H9 (cell line): ENCODE measurements at regions not wholly inside any gene's neighbourhood (a gene's known extent, or its start where the extent isn't known, plus 50 kb on each side); places are given as distances from the start of the nearest gene placed in this dataset.

Experiments used
- DNase-seq: peaks from one replicate; pipeline ENCODE4 v3.0.0-alpha.2; 2017
- H2AFZ ChIP-seq: one replicate; pipeline ENCODE4 v1.6.1; 2013; ENCODE audit warnings: mild to moderate bottlenecking, low read length, control low read depth, moderate library complexity
- H2AK5ac ChIP-seq: 2 replicates; pipeline ENCODE4 v1.6.1; 2013; ENCODE audit warnings: low read length, control low read depth, mixed read lengths; ENCODE audit not compliant: insufficient read length
- H2BK120ac ChIP-seq: one replicate; pipeline ENCODE4 v1.6.1; 2013; ENCODE audit warnings: low read depth, mild to moderate bottlenecking, low read length, control low read depth, inconsistent platforms; ENCODE audit not compliant: poor library complexity, severe bottlenecking
- H2BK12ac ChIP-seq: 2 replicates; pipeline ENCODE4 v1.6.1; 2013; ENCODE audit warnings: low read length, control low read depth, mixed read lengths, low read depth; ENCODE audit not compliant: insufficient read length
- H2BK15ac ChIP-seq: 2 replicates; pipeline ENCODE4 v1.6.1; 2013; ENCODE audit warnings: low read depth, low read length, control low read depth
- H2BK20ac ChIP-seq: one replicate; pipeline ENCODE4 v1.6.1; 2013; ENCODE audit warnings: low read depth, mild to moderate bottlenecking, low read length, control low read depth, inconsistent platforms; ENCODE audit not compliant: poor library complexity, severe bottlenecking
- H2BK5ac ChIP-seq: 2 replicates; pipeline ENCODE4 v1.6.1; 2013; ENCODE audit warnings: low read length, control low read depth, mixed read lengths; ENCODE audit not compliant: insufficient read length
- H3K14ac ChIP-seq: 2 replicates; pipeline ENCODE4 v1.6.1; 2013; ENCODE audit warnings: low read length, control low read depth; ENCODE audit not compliant: insufficient read depth
- H3K18ac ChIP-seq: 2 replicates; pipeline ENCODE4 v1.6.1; 2013; ENCODE audit warnings: low read depth, mild to moderate bottlenecking, mixed read lengths, low read length, control low read depth; ENCODE audit not compliant: insufficient read length
- H3K23ac ChIP-seq: 2 replicates; pipeline ENCODE4 v1.6.1; 2013; ENCODE audit warnings: low read length, control low read depth, mixed read lengths, low read depth; ENCODE audit not compliant: insufficient read length
- H3K23me2 ChIP-seq: 2 replicates; pipeline ENCODE4 v1.6.1; 2013; ENCODE audit warnings: low read depth, mild to moderate bottlenecking, mixed read lengths, low read length, control low read depth; ENCODE audit not compliant: insufficient read length, poor library complexity, severe bottlenecking
- H3K27ac ChIP-seq: 2 replicates; pipeline ENCODE4 v1.5.1; 2013; ENCODE audit warnings: low read length, control low read depth, mixed read lengths, low read depth; ENCODE audit not compliant: insufficient read length
- H3K27me3 ChIP-seq: 2 replicates; pipeline ENCODE4 v1.6.1; 2013; ENCODE audit warnings: low read length, control low read depth, inconsistent platforms; ENCODE audit not compliant: insufficient read depth
- H3K4ac ChIP-seq: 2 replicates; pipeline ENCODE4 v1.6.1; 2013; ENCODE audit warnings: low read depth, mild to moderate bottlenecking, control low read depth, inconsistent platforms, low read length, moderate library complexity
- H3K4me1 ChIP-seq: 2 replicates; pipeline ENCODE4 v1.6.1; 2013; ENCODE audit warnings: low read length, control low read depth, inconsistent platforms; ENCODE audit not compliant: insufficient read depth
- H3K4me2 ChIP-seq: 2 replicates; pipeline ENCODE4 v1.6.1; 2013; ENCODE audit warnings: low read length, control low read depth, mixed read lengths; ENCODE audit not compliant: insufficient read length, insufficient read depth
- H3K56ac ChIP-seq: 2 replicates; pipeline ENCODE4 v1.6.1; 2013; ENCODE audit warnings: low read depth, mild to moderate bottlenecking, mixed read lengths, low read length, control low read depth; ENCODE audit not compliant: insufficient read length
- H3K79me1 ChIP-seq: 2 replicates; pipeline ENCODE4 v1.6.1; 2013; ENCODE audit warnings: low read depth, mild to moderate bottlenecking, moderate library complexity, low read length, control low read depth, inconsistent platforms; ENCODE audit not compliant: insufficient read depth, poor library complexity, severe bottlenecking
- H3K79me2 ChIP-seq: 2 replicates; pipeline ENCODE4 v1.6.1; 2013; ENCODE audit warnings: low read length, control low read depth, inconsistent platforms; ENCODE audit not compliant: insufficient read depth
- H3K9ac ChIP-seq: 2 replicates; pipeline ENCODE4 v1.6.1; 2013; ENCODE audit warnings: low read length, control low read depth, mixed read lengths; ENCODE audit not compliant: insufficient read length; ENCODE audit errors: extremely low read depth
- H3K9me3 ChIP-seq: one replicate; pipeline ENCODE4 v1.6.1; 2013; ENCODE audit warnings: low read depth, low read length, inconsistent platforms; ENCODE audit not compliant: control insufficient read depth
- H3T11ph ChIP-seq: one replicate; pipeline ENCODE4 v1.6.1; 2013; ENCODE audit warnings: mild to moderate bottlenecking, low read length, control low read depth, inconsistent platforms
- H4K20me1 ChIP-seq: one replicate; pipeline ENCODE4 v1.6.1; 2013; ENCODE audit not compliant: control insufficient read depth, insufficient read length, insufficient read depth
- H4K5ac ChIP-seq: 2 replicates; pipeline ENCODE4 v1.6.1; 2013; ENCODE audit warnings: low read depth, mild to moderate bottlenecking, mixed read lengths, low read length, control low read depth; ENCODE audit not compliant: insufficient read length
- H4K8ac ChIP-seq: replicated peaks from 2 replicates; pipeline ENCODE4 v1.6.1; 2013; ENCODE audit warnings: low read length, control low read depth, mixed read lengths, low read depth; ENCODE audit not compliant: insufficient read length
- H4K91ac ChIP-seq: 2 replicates; pipeline ENCODE4 v1.6.1; 2013; ENCODE audit warnings: low read depth, mild to moderate bottlenecking, moderate library complexity, mixed read lengths, low read length, control low read depth; ENCODE audit not compliant: insufficient read length
- H3K27ac Mint-ChIP-seq, 3 experiments: 2 replicates in 2 of 3; 3 replicates in 1 of 3; pipeline ENCODE4 v1.8.0; 2020 to 2021; ENCODE audit warnings: mixed read lengths in 3 of 3, mild to moderate bottlenecking in 1 of 3, moderate library complexity in 1 of 3
- H3K27me3 Mint-ChIP-seq: 2 replicates; pipeline ENCODE4 v1.8.0; 2021; ENCODE audit warnings: low read depth, mild to moderate bottlenecking, moderate library complexity, mixed read lengths
- H3K36me3 Mint-ChIP-seq, 3 experiments: 2 replicates in 2 of 3; 3 replicates in 1 of 3; pipeline ENCODE4 v1.8.0; 2020 to 2021; ENCODE audit warnings: low read depth in 3 of 3, mixed read lengths in 3 of 3; ENCODE audit not compliant: insufficient read depth in 1 of 3
- H3K4me1 Mint-ChIP-seq, 2 experiments: 2 replicates each; pipeline ENCODE4 v1.8.0; 2020; ENCODE audit warnings: mixed read lengths in 2 of 2
- H3K4me3 Mint-ChIP-seq, 2 experiments: 2 replicates in 1 of 2; 3 replicates in 1 of 2; pipeline ENCODE4 v1.8.0; 2020 to 2021; ENCODE audit warnings: mild to moderate bottlenecking in 2 of 2, mixed read lengths in 2 of 2, moderate library complexity in 1 of 2
- H3K9me3 Mint-ChIP-seq, 2 experiments: 2 replicates in 1 of 2; 3 replicates in 1 of 2; pipeline ENCODE4 v1.8.0; 2020; ENCODE audit warnings: mild to moderate bottlenecking in 2 of 2, mixed read lengths in 2 of 2, moderate library complexity in 1 of 2
- WGBS: extraction: QIAGEN DNeasy Blood & Tissue Kit; methylation state at CpG from one replicate; pipeline ENCODE4 v1.1.7; 2013; ENCODE audit warnings: missing lambda C conversion rate, low lambda C conversion rate, mixed read lengths; ENCODE audit not compliant: insufficient read length; ENCODE audit errors: extremely low coverage; 5-methylcytosine and 5-hydroxymethylcytosine counted together
- TF ChIP-seq, protein P1 (sequence below): fragments of 200-600 bp; sonication (generic); conservative IDR thresholded peaks from 3 replicates; pipeline ENCODE4 v1.8.0; 2021; ENCODE audit warnings: antibody characterized with exemption, mild to moderate bottlenecking

DNA sequence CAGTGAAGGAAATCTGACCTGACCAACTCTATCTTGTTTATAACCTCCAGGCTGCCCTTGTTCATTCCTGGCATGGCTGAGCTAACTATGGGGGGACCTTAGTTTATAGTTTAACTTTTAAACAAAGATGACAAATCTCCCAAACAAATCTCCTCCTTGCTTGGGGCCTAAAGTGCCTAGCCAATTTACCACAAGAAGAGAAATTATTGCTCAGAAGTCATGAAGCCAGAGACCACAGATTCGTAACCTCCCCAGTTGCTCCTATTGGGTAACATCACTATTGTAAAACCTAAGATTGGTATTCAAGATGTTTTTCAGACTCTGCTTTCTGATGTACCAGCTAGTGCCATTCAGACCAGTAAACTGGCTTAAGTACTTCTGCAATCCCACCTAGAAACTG lies 649.4 kb upstream of the SLC8A1 start:
- Histone ChIP-seq H3K9ac (no peak overlapping the region), H2BK5ac (no peak overlapping the region), H2BK12ac (no peak overlapping the region), H3K4me2 (no peak overlapping the region), H2AK5ac (no peak overlapping the region), H3K9me3 (no peaks in the 10 kb centered on the region), H3K18ac (no peak overlapping the region), H3K14ac (no peak overlapping the region), H3K23me2 (no peaks in the 10 kb centered on the region), H3T11ph (no peak overlapping the region), H4K91ac (no peak overlapping the region), H3K23ac (no peak overlapping the region), H3K27me3 (no peaks in the 10 kb centered on the region), H3K27ac (no peak overlapping the region), H2AFZ (no peak overlapping the region), H3K56ac (no peak overlapping the region), H2BK20ac (no peak overlapping the region), H2BK15ac (no peak overlapping the region), H4K5ac (no peak overlapping the region), H3K4me1 (no peaks in the 10 kb centered on the region), H4K8ac (no peak overlapping the region), H2BK120ac (no peak overlapping the region), H3K79me1 (no peaks in the 10 kb centered on the region), H3K4ac (no peak overlapping the region), H4K20me1 (no peaks in the 10 kb centered on the region), H3K79me2 (no peaks in the 10 kb centered on the region)
- no peak overlapping the region for H3K4me3 Mint-ChIP-seq
- WGBS = no CpG with 5 or more reads among the region's 1 CpG
- H3K4me1 Mint-ChIP-seq = no peaks in the 10 kb centered on the region
- H3K36me3 Mint-ChIP-seq = no peaks in the 10 kb centered on the region
- H3K27me3 Mint-ChIP-seq = no peaks in the 10 kb centered on the region
- TF ChIP-seq, protein P1, sequence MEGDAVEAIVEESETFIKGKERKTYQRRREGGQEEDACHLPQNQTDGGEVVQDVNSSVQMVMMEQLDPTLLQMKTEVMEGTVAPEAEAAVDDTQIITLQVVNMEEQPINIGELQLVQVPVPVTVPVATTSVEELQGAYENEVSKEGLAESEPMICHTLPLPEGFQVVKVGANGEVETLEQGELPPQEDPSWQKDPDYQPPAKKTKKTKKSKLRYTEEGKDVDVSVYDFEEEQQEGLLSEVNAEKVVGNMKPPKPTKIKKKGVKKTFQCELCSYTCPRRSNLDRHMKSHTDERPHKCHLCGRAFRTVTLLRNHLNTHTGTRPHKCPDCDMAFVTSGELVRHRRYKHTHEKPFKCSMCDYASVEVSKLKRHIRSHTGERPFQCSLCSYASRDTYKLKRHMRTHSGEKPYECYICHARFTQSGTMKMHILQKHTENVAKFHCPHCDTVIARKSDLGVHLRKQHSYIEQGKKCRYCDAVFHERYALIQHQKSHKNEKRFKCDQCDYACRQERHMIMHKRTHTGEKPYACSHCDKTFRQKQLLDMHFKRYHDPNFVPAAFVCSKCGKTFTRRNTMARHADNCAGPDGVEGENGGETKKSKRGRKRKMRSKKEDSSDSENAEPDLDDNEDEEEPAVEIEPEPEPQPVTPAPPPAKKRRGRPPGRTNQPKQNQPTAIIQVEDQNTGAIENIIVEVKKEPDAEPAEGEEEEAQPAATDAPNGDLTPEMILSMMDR = no peak
- DNase-seq = no peak
- H3K27ac Mint-ChIP-seq = no peak overlapping the region
- H3K9me3 Mint-ChIP-seq = no peaks in the 10 kb centered on the region
